GM12892 (cell line): ENCODE measurements at regions not wholly inside any gene's neighbourhood (a gene's known extent, or its start where the extent isn't known, plus 50 kb on each side); places are given as distances from the start of the nearest gene placed in this dataset.

Experiments
- POLR2A ChIP-seq: IDR thresholded peaks from 2 replicates; pipeline ENCODE4 v1.6.1; 2011; ENCODE audit warnings: low read depth, low read length, control low read depth
- POLR2AphosphoS5 ChIP-seq: IDR thresholded peaks from 2 replicates; pipeline ENCODE4 v1.6.1; 2011; ENCODE audit warnings: low read depth, low read length, control low read depth
- TAF1 ChIP-seq: IDR thresholded peaks from 2 replicates; pipeline ENCODE4 v1.6.1; 2011; ENCODE audit warnings: low read depth, mild to moderate bottlenecking, control low read depth, low read length, borderline replicate concordance

DNA sequence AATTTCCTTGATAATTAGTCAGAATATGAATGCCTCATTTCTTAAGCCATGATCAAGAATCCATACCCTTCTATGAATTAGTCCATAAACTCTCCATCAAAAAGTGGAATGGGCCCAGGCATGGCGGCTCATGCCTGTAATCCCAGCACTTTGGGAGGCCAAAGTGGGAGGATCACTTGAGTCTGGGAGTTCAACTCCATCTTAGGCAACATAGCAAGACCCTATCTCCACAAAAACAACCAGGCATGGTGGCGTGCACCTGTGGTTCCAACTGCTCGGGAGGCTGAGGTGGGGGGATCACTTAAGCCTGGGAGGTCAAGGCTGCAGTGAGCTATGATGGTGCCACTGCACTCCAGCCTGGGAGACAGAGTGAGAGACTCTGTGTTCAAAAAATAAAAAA, 52.1 kb upstream of the SHANK2 start:
- TF ChIP-seq POLR2AphosphoS5 (no peak), TAF1 (no peak), POLR2A (no peak)
